Astrocyte of the hippocampus (primary cell): ENCODE measurements at regions not wholly inside any gene's neighbourhood (a gene's known extent, or its start where the extent isn't known, plus 50 kb on each side); places are given as distances from the start of the nearest gene placed in this dataset.

Experiments
- DNase-seq: peaks from one replicate; pipeline ENCODE4 v3.0.0; 2011; ENCODE audit warnings: low read depth, low spot score

DNA sequence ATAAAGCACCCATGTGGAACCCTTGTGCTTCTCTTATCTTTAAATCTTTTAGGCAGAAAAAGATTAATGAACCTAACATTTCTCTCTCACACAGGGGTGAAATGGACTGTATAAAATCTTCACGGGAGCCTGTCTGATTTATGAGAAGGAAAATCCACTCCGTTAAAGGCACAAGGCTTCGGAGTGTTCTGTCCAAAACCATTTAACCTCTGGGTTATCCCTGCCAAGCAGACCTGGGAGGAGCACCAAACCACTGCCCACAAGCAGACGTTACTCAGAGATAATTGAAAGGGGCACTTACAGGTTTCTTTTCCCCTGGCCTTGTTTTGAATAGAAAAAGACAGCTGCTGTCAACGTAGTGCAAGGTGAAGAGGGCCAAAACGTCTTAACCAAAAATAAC lies 184.4 kb upstream of the DOK6 start:
- no peak for DNase-seq

DNA sequence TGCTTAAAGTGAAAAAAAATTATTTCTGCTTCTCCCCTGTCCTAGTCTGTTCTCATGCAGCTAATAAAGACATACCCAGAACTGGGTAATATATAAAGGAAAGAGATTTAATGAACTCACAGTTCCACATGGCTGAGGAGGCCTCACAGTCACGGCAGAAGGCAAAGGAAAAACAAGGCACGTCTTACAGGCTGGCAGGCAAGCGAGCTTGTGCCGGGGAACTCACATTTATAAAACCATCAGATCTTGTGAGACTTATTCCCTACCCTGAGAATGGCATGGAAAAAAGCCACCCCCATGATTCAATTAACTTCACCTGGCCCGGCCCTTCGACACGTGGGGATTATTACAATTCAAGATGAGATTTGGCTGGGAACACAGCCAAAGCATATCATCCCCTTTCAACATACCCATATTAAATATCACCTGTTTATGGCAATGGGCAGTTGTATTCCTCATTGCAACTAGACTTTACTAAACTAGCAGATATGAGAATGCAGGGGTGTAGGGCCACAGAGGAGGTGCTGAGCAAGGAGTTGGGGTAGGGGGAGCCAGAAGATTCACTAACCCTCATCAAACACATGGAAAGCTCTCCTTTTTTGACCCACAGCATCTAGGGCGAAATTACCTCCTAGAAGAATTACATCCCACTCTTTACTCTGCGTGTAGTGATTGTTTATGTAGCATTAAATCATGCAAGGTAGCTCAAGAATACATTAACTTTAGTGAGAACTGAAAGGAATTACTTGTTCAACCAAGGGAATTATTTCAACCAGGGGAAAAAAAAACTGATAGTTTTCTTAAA lies 183.3 kb upstream of the DOK6 start:
- DNase-seq: no peak

GRCh38 chr18:69220529-69220928 lies 180.2 kb upstream of the DOK6 start:
- no peak for DNase-seq

DNA sequence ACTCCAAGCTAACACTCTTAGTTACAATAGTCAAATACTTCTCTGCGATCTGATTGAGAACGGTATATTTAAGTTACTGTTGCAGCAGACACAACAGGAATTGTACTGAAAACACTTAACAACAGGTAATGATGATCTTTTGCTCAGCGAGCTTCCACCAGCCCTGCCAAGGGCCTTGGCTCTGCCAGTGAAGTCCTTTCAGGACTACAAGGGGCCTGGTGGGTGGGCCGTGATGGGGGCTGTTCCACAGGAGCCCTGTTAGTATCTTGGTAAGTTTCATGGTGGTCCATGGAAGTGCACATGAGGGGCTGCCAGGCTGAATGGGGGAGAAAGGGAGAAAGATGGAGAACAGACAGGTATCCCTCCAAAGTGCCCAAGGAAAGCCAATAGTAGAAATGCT lies 178.6 kb upstream of the DOK6 start:
- DNase-seq: no peak

DNA sequence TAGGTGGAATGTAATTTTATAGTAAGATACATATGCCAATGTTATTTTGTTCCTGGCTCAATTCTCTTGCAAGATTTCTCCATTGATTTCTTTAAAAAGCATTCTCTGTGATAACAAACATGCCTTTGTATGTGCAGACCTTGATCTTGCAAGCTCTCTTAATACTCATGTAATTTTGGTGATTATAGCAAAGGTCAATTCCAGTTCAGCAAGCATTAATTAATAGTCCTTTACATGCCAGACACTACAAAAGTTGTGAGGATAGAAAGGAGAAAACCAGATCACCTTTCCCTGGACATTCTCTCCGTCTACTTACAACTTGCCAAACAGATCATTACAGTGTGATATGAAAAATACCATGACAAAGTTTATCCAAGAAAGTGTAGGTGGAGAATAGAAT lies 173.7 kb upstream of the DOK6 start:
- DNase-seq: no peak

DNA sequence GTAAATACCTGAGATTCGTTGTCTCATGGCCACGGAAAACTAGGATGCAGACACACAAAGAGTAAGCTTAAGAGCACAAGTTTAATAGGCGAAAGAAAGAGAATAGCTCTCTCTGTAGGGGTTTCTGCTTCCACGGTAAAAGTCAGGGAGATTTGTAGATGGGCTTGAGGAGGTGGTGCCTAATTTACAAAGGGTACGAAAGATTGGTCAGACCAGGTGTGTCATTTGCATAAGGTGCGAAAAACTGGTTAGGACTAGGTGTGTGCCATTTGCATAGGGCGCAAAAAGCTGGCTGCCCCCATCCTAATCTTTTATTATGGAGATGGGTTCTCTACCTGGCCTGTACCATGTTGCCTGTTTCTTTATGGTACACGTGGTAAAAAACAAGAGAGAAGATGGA lies 170.5 kb upstream of the DOK6 start:
- DNase-seq: no peak

DNA sequence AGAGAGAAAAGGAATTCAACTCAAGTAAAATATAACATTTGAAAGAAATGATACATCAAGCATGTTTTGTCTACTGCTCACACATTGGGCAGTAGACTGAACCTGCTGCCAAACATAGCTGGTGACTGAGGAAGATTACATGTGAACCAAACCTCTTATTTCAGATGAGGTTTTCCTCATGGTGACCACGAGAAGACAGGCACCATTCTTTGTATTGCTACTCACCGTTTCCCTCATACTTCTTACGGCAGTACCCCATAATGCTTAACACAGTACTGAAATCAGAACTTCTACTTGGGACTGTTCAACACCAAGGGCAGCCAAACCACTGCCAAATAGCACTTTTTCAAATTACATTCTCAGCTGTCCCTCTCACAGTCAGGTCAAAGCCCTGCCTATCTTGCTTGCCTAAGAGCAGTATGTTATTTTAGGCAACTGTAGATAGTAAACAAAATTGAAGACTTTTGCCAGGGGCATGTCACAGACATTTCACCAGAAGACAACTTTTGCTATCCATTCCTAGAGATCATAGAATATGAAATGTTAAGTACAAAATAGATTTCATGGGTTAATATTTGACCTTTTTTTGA lies 167.1 kb upstream of the DOK6 start:
- DNase-seq: peak; percentile 10

DNA sequence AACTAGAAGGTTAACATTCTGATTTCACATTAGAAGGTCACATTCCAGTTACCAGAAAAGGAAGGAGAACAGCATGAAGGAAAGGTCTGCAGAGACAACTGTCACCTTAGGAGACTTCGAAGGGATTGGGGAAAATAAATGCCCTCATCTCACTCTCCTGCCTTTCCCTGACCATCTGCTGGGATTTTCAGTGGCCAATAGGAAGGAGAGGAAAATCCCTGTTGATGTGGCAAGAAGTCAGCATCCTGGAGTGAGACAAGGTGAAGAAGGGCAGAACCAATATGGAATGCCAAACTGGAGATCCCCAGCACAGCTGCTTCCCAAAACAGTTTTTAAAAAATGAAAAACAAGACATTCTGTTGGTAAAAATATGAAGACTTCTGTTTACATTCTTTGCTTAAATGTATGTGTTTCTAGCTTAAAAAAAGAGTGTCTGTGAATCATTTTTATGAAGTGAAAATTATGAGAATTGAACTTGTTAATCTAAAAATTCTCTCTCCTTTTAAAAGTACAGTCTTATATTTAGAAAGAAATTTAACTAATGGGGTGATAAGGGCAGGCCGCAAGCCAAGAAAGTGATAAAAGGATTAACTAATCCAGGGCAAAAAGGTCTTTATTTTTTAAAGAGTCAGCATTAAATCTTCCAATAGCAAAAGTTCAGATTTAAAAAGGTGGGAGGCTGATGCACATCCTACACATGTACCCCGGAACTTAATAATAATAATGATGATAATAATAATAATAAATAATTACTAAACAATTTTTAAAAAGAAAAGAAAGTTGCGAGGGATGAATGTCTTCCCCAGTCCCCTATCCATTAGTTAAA lies 160.6 kb upstream of the DOK6 start:
- no peak for DNase-seq

GRCh38 chr18:69246027-69246426 lies 154.7 kb upstream of the DOK6 start:
- no peak for DNase-seq

DNA sequence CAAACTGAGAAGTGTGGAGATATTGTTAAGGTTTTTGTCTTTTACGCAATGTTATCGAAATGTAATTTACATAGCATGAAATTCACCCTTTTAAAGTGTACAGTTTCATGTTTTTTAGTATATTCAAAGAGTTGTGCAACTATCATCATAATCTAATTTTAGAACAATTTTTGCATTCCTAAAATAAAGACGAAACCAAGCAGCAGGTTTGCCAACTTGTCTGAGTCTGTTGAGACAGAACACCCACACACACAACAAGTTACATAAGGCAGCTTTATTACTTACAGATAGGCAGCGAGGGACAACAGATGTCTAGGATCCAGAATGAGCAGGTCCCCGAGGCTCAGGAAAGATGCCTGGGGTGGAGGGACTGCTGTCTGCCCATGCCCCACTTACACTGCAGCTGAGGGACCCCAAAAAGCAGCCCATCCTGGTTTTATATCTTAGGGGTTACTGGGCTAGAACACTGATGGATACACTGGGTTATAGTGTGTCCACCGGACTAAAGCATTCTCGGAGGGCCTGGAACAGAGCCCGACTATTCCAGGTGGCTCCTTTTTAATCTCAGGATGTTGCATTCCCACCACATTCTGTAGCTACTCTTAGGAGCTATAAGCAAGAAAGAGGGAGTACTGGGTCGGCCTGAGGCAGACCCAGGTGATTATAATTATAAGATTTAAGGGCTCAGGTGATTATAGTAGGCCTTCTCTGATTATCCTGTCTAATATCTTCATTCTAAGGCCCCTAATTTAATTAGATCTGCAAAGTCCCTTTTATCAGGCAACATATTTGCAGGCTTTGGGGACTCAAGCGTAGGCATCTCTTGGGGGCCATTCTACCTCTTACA lies 150.2 kb upstream of the DOK6 start:
- DNase-seq: no peak

- DNase-seq: peak; percentile 61
These were observed 142.7 kb upstream of the DOK6 start for GRCh38 chr18:69257861-69258458.

GRCh38 chr18:69259282-69259681 lies 141.4 kb upstream of the DOK6 start:
- DNase-seq: no peak

- peak; percentile 29 for DNase-seq
These were observed 139.3 kb upstream of the DOK6 start for GRCh38 chr18:69261406-69261805.

DNA sequence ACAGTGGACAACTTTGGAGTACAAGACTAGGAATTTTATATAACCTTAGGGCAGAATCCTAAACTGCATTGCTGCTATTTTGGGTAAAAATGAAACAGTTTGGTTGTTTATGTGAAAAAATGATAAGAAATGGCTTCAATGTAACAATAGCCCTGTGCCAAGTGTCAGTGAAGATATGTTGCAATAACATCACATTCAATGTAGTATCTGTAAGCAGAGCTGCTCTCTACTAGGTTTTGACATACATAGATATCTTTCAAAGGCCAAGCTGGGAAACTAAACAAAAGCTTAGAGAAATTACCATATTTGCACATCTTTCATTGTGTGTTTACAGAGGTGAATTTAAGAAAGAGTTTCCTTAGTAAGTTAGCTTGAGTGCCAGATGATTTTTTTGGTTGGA lies 135.0 kb upstream of the DOK6 start:
- DNase-seq: no peak

GRCh38 chr18:69267895-69268294 lies 132.8 kb upstream of the DOK6 start:
- DNase-seq: no peak

DNA sequence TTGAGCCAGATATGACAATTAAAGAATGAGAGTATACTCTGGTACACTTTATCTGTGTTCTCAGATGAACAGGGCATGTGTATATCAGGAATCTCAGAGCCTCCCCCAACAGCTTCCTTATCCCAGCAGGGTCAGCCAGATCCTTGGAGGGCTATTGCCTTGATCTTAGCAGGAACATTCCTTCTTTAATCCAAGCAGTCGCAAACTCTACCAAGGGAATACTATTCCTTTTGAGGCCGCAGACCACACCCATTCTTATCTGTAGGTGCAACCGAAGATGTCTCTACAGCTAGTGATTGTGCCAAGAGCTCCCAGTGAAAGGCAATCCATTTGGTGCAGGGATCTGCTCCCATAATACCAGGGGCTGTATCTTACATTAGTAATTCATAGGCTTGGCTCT lies 118.3 kb upstream of the DOK6 start:
- no peak for DNase-seq

- no peak for DNase-seq
These were observed 109.6 kb upstream of the DOK6 start for GRCh38 chr18:69291044-69291443.

- DNase-seq: no peak
These were observed 108.9 kb upstream of the DOK6 start for GRCh38 chr18:69291755-69292154.

GRCh38 chr18:69300185-69300584 lies 100.5 kb upstream of the DOK6 start:
- DNase-seq: no peak

DNA sequence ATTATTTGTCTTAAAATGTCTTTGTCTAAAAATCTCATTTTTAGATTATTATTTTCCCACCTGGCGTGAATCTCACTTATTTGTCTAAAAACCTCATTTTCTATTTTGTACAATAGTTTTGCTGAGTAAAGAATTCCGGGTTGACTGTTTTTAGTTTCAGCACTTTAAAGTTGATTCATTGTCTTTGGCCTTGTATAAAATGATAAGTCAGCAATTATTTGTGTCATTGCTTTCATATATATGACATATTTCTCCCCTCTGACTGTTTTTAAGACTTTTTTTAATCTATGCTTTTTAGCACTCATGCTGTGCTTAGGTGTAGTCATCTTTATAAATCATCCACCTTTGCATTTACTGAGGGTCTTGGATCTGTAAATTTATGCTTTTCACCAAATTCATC lies 92.1 kb upstream of the DOK6 start:
- no peak for DNase-seq

DNA sequence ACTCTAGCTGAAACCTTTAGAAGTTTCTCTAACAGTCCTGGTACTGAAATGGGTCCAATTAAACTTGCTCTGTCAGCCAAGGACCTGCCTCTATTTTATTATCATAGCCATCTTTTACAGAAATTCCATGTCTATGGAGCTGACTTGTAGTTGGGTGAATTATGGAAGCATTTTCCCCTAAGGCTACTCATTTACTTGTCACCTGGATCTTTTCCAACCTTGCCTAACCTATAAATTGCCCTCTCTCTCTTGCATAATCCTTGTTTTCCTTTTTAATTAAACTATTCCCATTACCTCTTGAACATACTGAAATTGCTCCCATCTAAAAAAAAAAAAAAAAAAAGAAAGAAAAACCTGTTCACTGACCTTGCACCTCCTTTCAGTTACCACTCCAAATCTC lies 74.6 kb upstream of the DOK6 start:
- no peak for DNase-seq
